Ascending aorta (tissue), 2 donors: ENCODE measurements at regions not wholly inside any gene's neighbourhood (a gene's known extent, or its start where the extent isn't known, plus 50 kb on each side); places are given as distances from the start of the nearest gene placed in this dataset.

ENCODE experiments used
- DNase-seq, 2 donors: peaks; one replicate each; pipeline ENCODE4 v3.0.0-alpha.2; 2019; ENCODE audit warnings: low spot score in 2 of 2
- H3K27ac ChIP-seq, 2 donors: fragments of 200-600 bp; sonication (generic); one replicate each; pipeline ENCODE4 v1.5.1; 2016 to 2017; ENCODE audit warnings: mild to moderate bottlenecking in 1 of 2
- H3K27me3 ChIP-seq: fragments of 200-600 bp; sonication (generic); one replicate; pipeline ENCODE4 v1.5.1; 2017
- H3K36me3 ChIP-seq, 2 donors: fragments of 200-600 bp; sonication (generic); one replicate each; pipeline ENCODE4 v1.5.1; 2016
- H3K4me1 ChIP-seq, 2 donors: fragments of 200-600 bp; sonication (generic); one replicate each; pipeline ENCODE4 v1.5.1; 2016 to 2017; ENCODE audit warnings: mild to moderate bottlenecking in 1 of 2
- H3K4me3 ChIP-seq, 2 donors: fragments of 200-600 bp; sonication (generic); one replicate each; pipeline ENCODE4 v1.5.1; 2016 to 2017; ENCODE audit warnings: mild to moderate bottlenecking in 1 of 2
- H3K9me3 ChIP-seq, 2 donors: fragments of 200-600 bp; sonication (generic); one replicate each; pipeline ENCODE4 v1.5.1; 2016
- CTCF ChIP-seq, 3 experiments: fragments of 200-600 bp in 2 of 3; fragments of 450-650 bp in 1 of 3; sonication (generic) in 2 of 3; IDR thresholded peaks; one replicate each; pipeline ENCODE4 v1.5.1; 2016 to 2019; ENCODE audit warnings: antibody characterized with exemption in 3 of 3, mild to moderate bottlenecking in 1 of 3, moderate library complexity in 1 of 3
- intact Hi-C: fragments of 100-400 bp; cut with DNase I; formaldehyde crosslinking; loops from one replicate; pipeline ENCODE4 v1.15.1; 2023

- no peaks in the 10 kb centered on the region for H3K27me3 ChIP-seq
- DNase-seq = peak in 1 of 2 donors; percentile 21
- TF ChIP-seq CTCF (IDR thresholded peaks at IDR 0.05) = no peak
- H3K36me3 ChIP-seq = no peaks in the 10 kb centered on the region
- no peak overlapping the region for H3K4me3 ChIP-seq
- no peak overlapping the region for H3K27ac ChIP-seq
- no peaks in the 10 kb centered on the region for H3K9me3 ChIP-seq
- H3K4me1 ChIP-seq = no peaks in the 10 kb centered on the region
- intact Hi-C loops = no loop called here
These were observed 154.3 kb upstream of the B3GAT1 start for GRCh38 chr11:134566311-134566710.

- no peaks in the 10 kb centered on the region for H3K27me3 ChIP-seq
- intact Hi-C loops = no loop called here
- no peak overlapping the region for H3K27ac ChIP-seq
- no peak for TF ChIP-seq CTCF (IDR thresholded peaks at IDR 0.05)
- H3K36me3 ChIP-seq = no peaks in the 10 kb centered on the region
- no peaks in the 10 kb centered on the region for H3K4me1 ChIP-seq
- peak in 1 of 2 donors; percentile 19 for DNase-seq
- no peaks in the 10 kb centered on the region for H3K9me3 ChIP-seq
- H3K4me3 ChIP-seq = no peak overlapping the region
These were observed 153.4 kb upstream of the B3GAT1 start for GRCh38 chr11:134565343-134565891.

GRCh38 chr11:134564472-134565200, 152.6 kb upstream of the B3GAT1 start:
- no peaks in the 10 kb centered on the region for H3K27me3 ChIP-seq
- H3K4me3 ChIP-seq = no peak overlapping the region
- intact Hi-C loops = no loop called here
- TF ChIP-seq CTCF (IDR thresholded peaks at IDR 0.05) = no peak
- DNase-seq = peak in 1 of 2 donors; percentile 19
- H3K36me3 ChIP-seq = no peaks in the 10 kb centered on the region
- no peaks in the 10 kb centered on the region for H3K4me1 ChIP-seq
- no peak overlapping the region for H3K27ac ChIP-seq
- no peaks in the 10 kb centered on the region for H3K9me3 ChIP-seq

- Histone ChIP-seq H3K9me3 (no peaks in the 10 kb centered on the region), H3K4me3 (no peak overlapping the region), H3K27me3 (no peaks in the 10 kb centered on the region), H3K27ac (no peak overlapping the region), H3K4me1 (no peaks in the 10 kb centered on the region), H3K36me3 (no peaks in the 10 kb centered on the region)
- intact Hi-C loops = no loop called here
- peak in 1 of 2 donors; percentile 40 for DNase-seq
- no peak for TF ChIP-seq CTCF (IDR thresholded peaks at IDR 0.05)
These were observed 151.0 kb upstream of the B3GAT1 start for GRCh38 chr11:134562941-134563471.

- TF ChIP-seq CTCF (IDR thresholded peaks at IDR 0.05) = no peak
- H3K4me1 ChIP-seq = no peaks in the 10 kb centered on the region
- no peaks in the 10 kb centered on the region for H3K27me3 ChIP-seq
- no peak overlapping the region for H3K4me3 ChIP-seq
- intact Hi-C loops = no loop called here
- H3K36me3 ChIP-seq = no peaks in the 10 kb centered on the region
- no peaks in the 10 kb centered on the region for H3K9me3 ChIP-seq
- DNase-seq = peak in 1 of 2 donors; percentile 30
- H3K27ac ChIP-seq = no peak overlapping the region
These were observed 150.2 kb upstream of the B3GAT1 start for GRCh38 chr11:134562196-134562595.
